HG03039 (cell line): ENCODE measurements at regions not wholly inside any gene's neighbourhood (a gene's known extent, or its start where the extent isn't known, plus 50 kb on each side); places are given as distances from the start of the nearest gene placed in this dataset.

Source experiments
- ATAC-seq: cut with Tn5 transposase; IDR thresholded peaks from one replicate; pipeline ENCODE4 v1.9.1; 2021; ENCODE audit warnings: mild to moderate bottlenecking, moderate library complexity; ENCODE audit not compliant: unreplicated experiment

DNA sequence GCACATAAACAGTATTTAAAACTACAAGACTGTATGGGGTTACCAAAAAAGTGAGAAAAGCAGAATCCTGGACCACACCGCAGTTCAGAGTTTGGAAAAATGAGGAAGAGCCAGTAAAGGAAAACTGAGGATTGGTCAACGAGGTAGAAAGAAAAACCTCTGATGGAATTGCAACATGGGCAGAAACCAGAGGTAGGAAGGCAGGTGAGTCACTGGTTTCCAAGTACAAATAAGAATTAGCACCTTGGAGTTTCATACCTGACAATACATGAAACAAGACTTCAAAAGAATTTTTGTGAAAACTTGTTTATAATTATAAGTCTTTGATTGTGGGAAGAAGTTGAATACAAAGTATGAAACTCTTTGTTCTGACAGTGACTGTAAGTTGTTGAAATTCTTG, 533.7 kb upstream of the DAB1 start:
- ATAC-seq: no peak

DNA sequence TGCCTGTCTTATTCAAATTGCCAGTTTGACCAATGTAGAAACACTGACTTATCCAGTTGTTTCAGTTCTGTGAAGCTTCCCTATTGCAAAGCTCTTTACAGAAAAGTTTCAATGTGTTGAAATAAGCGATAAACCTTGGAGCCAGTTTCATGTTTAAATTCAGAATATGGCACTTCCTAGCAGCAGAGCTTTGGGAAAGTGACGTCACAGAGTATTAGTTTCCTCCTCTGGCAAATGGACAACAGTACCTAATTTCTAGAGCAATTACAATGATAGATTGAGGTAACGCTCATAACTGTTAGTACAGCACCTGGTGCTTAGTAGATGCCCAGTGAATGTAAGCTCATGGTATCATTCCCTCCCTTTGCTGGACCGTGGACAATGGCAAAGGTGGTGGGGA, 527.5 kb upstream of the DAB1 start:
- ATAC-seq: no peak

DNA sequence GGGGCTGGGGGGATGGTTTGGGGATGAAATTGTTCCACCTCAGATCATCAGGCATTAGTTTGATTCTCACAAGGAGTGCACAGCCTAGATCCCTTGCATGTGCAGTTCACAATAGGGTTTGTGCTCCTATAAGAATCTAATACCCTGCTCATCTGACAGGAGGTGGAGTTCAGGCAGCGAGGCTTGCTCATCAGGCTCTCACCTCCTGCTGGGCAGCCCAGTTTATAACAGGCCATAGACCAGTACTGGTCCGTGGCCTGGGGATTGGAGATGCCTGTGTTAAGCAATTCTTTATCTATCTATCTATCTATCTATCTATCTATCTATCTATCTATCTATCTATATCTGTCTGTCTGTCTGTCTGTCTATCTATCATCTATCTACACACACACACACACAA, 525.3 kb upstream of the DAB1 start:
- no peak for ATAC-seq

DNA sequence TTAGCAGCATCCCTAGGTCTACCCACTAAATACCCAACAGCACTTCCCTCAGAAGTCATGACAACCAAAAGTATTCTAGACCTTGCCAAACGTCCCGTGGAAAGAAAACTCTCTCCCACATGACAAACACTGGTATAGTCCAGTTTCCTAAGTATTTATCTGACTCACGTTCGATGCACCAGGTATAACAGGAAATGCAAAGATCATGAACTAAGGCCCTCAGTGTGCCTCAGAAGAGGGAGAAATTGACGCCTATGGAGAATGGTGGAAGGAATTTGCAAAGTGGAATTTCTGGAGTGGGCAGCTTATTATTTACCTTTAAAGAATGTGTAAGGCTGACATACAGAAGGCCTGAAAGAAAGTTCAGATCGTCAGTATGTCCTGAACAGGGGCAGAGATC, 523.6 kb upstream of the DAB1 start:
- ATAC-seq: no peak

DNA sequence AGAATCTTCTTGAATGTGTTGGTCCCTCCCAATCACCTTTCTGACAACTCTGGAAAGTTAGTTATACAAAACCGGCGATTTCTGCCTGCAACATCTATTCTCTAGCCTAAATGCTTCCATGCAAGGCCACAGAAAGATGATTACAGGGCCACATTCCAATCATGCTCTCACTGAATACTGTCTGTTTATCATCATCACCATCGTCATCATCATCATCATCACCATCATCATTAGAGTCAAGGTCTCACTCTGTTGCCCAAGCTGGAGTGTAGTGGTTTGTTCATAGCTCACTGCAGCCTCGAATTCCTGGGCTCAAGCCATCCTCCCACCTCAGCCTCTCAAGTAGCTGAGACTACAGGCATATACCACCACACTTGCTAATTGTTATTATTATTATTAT, 521.2 kb upstream of the DAB1 start:
- no peak for ATAC-seq

DNA sequence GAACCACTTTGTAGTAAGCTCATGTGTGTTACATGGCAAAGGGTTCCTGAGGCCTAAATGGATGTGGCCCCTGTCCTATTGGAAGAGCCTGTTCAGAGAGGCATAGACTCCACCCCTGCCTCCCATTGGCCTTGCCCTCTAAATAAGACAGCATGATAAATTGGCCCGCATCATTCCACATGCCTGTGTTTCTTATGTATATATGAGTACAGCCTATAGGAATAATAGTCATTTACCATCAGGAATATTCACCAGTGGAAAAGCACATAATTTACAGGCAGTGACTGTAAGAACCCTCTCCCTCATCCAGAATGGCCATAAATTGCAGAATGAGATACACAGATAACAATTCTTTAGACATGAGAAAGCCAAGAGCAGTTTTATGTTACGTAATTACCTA, 519.5 kb upstream of the DAB1 start:
- no peak for ATAC-seq

DNA sequence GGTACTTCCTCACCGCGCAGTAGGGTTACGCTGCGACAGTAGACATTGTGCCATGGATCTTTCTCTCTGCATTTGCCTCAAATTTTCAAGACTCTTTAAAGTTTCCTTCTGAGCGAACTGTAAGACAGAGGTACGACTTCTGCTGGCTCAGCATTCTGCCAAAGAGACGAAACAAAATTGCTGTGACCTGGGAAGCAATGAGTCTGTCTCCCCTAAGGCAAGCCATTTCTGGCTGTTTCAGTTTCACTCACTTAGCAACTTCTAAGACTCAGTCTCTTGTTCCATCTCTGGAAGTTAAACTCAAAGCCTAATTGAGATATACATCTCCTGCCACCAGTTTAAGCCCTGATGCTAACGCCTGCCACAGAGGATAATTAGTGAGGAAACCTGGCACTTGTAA, 510.9 kb upstream of the DAB1 start:
- ATAC-seq: no peak

DNA sequence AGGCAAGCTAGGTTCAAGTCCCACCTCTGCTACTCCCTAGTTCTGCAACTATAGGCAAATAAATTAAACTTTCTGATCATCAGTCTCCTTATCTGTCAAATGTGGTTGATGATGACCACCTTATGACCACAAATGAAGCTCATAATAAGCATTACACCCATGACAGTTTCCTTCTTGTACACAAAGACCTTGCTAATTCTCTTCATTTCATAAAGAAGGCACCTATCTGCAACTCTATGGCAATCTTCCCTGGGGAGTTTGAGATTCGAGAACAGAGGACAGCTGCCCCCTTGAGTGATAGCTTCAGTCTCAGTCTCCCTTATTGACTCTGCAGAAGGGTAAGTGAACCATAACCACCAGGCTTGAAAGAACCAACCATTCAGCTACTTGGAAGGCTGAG, 503.1 kb upstream of the DAB1 start:
- no peak for ATAC-seq

DNA sequence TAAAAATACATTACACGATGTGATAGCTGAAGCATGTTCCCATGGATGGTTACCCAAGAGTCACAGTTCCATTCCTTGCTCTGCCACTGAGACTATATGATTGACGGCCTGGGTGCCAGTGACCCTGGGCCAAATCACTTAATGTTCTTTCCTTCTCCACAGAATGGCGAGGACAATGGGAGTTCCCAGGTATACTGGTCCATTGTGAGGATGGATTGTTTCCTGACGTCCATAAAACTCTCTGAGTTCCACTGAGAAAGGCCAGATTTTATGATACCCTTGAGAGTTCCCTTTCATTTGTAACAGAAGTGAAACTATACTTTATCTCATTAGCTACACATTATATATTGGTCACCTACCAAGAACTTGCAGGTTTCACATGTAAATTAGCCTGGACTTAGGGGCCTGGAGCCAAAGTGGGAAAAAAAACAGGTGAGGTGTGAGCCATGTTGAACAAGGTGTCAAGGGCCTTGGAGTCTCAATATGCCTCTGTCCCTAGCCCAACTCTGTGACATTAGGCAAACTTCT, 502.2 kb upstream of the DAB1 start:
- ATAC-seq: no peak

DNA sequence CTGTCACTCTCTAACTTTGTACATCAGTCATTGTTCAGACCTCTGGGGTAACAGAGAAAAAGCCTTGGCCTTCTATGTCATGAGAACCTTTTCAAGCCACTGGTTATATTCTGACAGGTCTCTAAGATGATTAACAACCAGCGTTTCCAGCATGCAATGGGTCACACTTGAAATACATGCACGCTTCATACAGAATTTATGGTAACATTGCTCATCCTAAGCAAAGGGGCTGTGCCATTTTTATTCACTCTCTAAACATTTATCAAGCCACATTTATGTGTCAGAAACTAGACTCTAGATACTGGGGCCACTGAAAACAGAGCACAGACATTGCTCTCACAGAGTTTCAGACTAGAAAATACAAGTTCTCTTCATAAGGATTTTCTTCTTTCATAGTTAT, 501.4 kb upstream of the DAB1 start:
- ATAC-seq: no peak

DNA sequence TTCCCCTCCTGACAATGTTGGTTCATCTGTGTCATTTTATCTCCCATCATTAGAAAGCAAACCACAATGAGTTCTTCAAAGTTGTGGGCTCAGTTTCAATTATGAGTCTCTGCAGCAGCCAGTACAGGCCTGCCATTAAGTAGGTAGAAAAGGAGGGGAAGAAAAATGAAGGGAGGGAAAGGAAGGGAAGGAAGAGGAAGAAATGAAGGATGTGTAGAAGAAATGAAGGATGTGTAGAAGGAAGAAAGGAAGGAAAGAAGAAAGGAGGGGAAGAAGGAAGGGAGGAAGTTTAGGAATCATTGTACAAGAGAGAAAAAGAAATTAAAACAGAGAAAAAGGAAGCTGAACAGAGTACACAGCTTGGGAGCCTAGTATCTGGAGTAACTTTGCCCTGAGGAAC, 498.3 kb upstream of the DAB1 start:
- no peak for ATAC-seq

DNA sequence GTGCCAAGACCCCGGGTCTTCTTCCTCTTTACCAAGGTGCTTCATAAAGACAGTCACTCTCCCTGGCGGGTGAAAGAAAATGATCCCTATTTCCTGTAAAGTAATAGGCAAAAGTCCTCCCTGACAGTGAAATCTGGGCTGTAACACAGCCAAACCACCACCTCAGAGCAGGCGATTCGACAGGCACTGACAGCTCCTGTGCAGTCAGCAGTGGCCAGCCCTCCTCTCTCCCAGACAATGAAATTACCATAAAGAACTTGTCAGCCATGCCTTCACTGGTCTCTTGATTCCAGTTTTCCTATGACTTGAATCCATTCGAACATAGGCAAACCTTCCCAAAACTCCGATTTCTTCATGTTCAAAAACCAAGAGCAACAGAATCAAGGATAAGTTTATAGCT, 492.2 kb upstream of the DAB1 start:
- ATAC-seq: no peak

DNA sequence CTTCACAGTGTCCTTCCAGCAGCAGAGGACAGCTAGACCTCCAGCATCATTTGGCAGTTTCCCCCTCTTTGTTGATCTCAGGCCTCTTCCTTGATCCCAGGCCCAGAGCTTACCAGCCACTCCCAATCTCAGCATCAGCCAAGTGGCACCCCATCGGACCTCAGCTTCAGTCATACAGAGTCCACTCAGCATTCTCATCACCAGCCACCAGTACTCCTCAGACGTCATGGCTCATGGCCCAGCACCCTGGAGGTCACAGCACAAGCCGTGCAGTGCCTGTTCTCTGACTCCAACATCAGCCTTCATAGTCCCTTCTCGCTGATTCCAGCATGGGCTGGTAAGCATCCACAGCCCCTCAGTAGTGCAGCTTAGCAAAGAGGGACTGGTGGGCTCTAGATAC, 487.6 kb upstream of the DAB1 start:
- ATAC-seq: no peak

DNA sequence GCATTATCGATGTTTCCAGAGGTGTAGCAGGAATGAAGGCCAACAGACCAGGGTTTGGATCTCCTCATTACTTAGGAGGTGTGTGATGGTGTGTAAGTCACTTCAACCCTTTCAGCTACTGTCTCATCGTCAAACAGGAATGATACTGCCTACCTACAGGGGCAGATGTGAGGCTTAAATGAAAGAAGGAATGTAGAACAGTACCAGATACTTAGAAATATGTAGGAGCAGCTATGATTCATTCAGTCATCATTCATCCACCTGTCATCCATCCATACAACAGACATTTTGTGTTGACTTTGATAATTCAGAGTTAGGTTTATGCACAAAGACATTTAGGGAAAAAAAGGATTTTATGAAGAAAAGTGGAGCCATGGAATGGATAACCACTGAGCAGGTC, 486.9 kb upstream of the DAB1 start:
- ATAC-seq: no peak

DNA sequence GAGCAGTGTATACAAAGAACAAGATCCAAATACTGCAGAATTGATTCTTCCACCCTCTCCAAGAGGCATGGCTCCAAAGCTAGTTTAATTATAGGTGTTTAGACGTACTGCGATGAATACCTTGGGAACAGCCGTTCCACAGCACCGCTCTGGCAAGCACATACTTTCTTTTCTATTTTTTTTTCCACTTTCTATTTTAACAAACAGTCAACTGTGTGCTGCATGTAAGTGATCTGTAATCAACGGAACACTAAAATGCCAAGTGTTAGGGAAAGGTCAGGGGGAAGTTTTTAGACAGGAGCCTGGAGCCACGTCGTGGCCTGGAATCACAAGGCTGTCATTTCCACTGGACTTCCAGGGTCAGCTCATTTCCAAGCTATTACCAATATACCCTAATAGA, 486.4 kb upstream of the DAB1 start:
- ATAC-seq: no peak

DNA sequence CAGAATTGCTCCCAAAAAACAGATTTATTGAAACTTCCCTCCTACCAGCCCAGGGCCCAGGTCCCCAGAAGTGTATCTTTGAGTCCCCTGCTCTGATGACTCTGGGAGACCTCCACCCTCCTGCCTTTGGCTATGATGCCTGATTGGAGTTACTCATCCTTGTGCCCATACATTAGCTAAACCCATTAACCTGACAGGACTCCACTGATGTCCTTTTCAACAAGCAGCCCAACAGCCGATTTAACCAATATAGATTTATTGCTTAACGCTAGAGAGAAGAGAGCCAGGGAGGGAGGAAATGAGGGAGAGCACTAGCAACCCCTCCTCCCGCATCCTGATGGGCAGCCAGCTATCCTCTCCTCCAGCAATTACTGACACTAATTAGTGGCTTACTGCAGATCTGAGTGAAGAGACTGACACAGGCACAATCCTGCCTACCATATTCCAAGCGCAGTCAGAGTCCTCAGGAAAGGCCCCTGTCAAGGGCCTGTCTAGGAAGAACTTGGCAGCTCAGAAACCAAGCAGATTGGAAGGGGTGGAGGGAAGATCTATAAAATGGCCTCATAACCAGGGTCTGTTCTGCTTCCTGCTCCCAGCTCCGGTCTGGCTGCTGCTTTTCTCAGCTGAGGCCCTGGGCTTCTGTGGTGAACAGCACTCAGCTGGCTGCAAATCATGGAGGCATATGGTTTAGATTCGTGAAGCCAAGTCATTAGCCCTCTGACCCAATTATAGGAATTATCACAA, 484.5 kb upstream of the DAB1 start:
- ATAC-seq: no peak

DNA sequence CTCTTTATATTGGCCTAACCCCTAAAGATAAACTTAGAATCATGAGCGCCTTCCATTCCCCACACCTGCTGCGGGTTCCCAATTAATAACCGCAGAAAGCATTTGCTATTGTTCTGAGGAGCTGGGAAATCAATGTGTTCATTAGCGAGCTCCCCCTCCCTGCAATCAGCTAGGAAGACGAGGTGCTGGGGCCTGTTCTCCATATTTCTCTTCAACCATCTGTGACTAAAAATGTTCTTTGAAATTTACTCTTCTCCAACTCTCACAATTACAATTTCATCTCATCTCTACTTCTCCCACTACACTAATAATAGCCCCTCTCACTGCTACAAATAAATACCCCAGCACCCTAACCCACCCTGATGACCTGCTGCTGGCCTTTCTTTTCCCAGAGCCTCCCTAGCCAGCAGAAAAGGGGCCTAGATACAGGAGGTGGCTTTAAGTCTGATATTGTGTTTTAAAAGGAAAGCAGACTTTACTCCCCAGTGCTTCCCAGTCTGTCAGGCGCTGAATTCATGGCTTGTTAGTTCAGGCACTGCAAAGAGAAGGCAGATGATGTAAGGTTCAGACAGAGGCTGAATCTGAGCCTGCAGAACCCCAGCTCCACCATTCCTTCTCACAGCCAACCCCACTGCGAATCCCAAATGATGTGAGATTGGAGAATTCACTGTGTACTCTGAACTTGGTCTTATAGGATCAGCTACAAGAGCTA, 477.5 kb upstream of the DAB1 start:
- ATAC-seq: no peak

DNA sequence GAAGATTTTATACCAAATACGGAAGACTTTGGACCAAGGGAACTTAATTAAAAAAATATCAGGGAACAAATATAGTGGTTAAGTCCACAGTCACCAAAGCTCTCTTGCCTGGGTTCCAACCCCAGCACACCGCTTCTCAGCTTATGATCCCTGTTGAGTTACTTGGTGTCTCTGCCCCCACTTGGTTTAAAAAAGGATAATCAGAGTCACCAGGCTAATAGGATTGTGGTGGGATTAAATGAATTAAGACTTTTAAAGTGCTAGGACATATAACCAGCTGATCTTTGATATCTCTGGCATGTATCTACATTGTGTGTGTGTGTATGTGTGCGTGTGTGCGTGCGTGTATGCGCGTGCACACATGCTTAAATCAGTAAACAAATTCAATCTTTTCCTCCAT, 474.7 kb upstream of the DAB1 start:
- ATAC-seq: no peak

DNA sequence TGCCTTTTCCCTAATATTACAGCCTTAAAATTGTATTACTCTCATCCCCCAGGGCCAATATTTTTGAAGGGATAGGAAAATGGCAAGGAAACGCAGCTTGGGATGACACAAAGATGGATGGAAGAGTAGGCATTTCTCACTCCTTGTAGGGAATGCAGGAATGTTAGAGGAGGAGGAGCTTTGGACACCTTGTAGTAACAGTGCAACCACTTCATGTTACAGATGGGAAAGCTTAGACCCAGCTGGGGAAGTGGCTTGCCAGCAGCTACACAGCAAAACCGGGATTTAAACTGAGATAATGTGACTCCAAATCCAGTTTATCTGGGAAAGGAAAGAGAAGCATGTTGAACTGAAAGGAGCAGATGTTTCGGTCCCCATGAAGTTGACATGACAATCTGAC, 473.7 kb upstream of the DAB1 start:
- ATAC-seq: no peak

DNA sequence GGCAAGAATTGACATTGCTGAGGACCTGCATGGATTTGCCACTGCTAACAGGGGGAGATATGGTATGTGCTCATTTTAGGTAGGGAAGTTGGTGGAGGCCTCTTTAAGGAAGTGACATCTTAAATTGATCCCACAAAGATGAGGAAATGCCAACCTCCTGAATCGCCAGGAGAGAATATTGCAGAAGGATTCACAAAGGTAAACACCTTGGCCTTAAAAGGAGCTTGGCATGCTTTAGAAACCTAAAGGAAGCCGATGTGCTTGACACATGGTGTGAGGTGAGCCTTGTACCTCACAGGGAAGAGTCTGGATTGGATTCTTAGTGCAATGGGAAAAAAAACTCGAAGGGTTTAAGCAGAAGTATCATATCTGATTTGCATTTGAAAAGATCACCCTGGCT, 470.5 kb upstream of the DAB1 start:
- no peak for ATAC-seq

DNA sequence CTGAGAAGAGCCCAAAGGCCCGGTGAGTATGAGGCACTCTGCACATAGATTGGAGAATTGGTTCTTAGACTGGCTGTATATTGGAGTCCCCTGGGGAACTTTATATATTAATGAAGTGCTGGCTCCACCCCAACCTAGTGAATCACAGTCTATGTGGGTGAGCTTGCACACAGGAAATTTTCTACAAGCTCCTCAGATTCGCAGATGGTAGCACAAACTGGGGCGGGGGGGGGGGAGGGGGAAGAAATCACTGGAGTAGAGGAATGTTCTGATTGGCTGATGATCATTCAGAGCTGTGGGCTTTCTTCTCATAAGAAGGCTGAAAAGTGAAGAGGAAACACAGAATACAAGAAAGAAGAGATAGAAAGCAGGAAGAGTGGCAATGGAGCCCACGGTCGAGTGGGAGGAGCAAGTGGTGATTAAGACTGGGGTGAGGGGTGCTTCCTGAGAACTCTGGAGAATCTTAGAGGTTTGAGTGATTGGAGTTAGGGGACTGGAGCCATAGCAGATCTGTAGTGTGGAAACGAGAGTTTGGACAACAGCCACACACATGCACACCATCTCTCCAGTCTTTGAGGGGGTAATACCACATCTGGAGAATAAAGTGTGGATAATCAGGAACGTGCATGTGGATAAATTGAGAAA, 465.9 kb upstream of the DAB1 start:
- no peak for ATAC-seq

DNA sequence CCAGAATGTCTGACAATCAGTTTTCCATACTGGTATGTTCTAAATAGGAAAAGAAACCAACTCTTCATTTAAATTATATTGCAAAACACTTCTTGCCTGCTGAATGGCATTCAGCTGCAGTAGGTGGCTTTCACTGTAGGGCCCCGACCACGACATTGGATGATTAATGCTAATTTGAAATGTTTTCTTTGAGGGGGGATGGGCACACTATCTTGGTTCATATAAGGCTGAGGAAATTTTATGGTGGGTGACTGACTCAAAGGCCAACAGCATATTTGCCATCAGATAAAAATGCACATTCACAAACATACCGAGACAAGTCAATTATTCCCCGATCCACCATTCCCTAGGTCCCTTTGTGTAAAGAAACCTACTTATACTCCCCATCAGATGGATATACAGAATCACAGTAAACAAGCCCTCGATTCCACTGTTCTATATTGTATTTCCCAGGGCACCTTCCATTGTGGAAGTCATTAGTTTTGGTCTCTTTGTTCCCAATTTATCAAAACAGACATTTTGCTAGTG, 464.2 kb upstream of the DAB1 start:
- ATAC-seq: no peak
